Fibroblast of peridontal ligament (primary cell): ENCODE measurements at regions not wholly inside any gene's neighbourhood (a gene's known extent, or its start where the extent isn't known, plus 50 kb on each side); places are given as distances from the start of the nearest gene placed in this dataset.
"Not testable (repeated sequence)": the region's sequence is repeated elsewhere in the genome, so short reads cannot be mapped to it uniquely, and the experiment has no call there.

Source experiments
- DNase-seq: peaks from one replicate; pipeline ENCODE4 v3.0.0-alpha.2; 2010; ENCODE audit errors: extremely low read depth

GRCh38 chr21:35473496-35473895 is 424.4 kb upstream of the RUNX1 start:
- no peak for DNase-seq

- DNase-seq = no peak
These were observed 421.4 kb upstream of the RUNX1 start for GRCh38 chr21:35470522-35470921.

- peak; percentile 8 for DNase-seq
These were observed 420.4 kb upstream of the RUNX1 start for GRCh38 chr21:35469498-35469897.

GRCh38 chr21:35468991-35469390 is 419.9 kb upstream of the RUNX1 start:
- DNase-seq = no peak

GRCh38 chr21:35467566-35467965 is 418.5 kb upstream of the RUNX1 start:
- peak; percentile 65 for DNase-seq

- DNase-seq = not testable (repeated sequence)
These were observed 417.6 kb upstream of the RUNX1 start for GRCh38 chr21:35466681-35467080.

GRCh38 chr21:35465741-35466140 is 416.6 kb upstream of the RUNX1 start:
- DNase-seq = no peak

- no peak for DNase-seq
These were observed 412.6 kb upstream of the RUNX1 start for GRCh38 chr21:35461700-35462099.

- no peak for DNase-seq
These were observed 411.3 kb upstream of the RUNX1 start for GRCh38 chr21:35460441-35460840.

GRCh38 chr21:35458405-35458804 is 409.3 kb upstream of the RUNX1 start:
- DNase-seq = peak; percentile 3

GRCh38 chr21:35457097-35457804 is 408.1 kb upstream of the RUNX1 start:
- no peak for DNase-seq

- no peak for DNase-seq
These were observed 402.2 kb upstream of the RUNX1 start for GRCh38 chr21:35451276-35451675.

- no peak for DNase-seq
These were observed 401.7 kb upstream of the RUNX1 start for GRCh38 chr21:35450830-35451229.

GRCh38 chr21:35449846-35450245 is 400.7 kb upstream of the RUNX1 start:
- no peak for DNase-seq

GRCh38 chr21:35448876-35449599 is 399.9 kb upstream of the RUNX1 start:
- no peak for DNase-seq

- no peak for DNase-seq
These were observed 395.3 kb upstream of the RUNX1 start for GRCh38 chr21:35444391-35444790.

GRCh38 chr21:35441868-35442582 is 392.9 kb upstream of the RUNX1 start:
- no peak for DNase-seq

GRCh38 chr21:35438643-35439404 is 389.7 kb upstream of the RUNX1 start:
- no peak for DNase-seq

- no peak for DNase-seq
These were observed 388.8 kb upstream of the RUNX1 start for GRCh38 chr21:35437941-35438340.

- no peak for DNase-seq
These were observed 387.8 kb upstream of the RUNX1 start for GRCh38 chr21:35436899-35437298.

GRCh38 chr21:35432601-35433000 is 383.5 kb upstream of the RUNX1 start:
- not testable (repeated sequence) for DNase-seq

- DNase-seq = no peak
These were observed 381.2 kb upstream of the RUNX1 start for GRCh38 chr21:35430260-35430659.
